ENCODE measurements at regions not wholly inside any gene's neighbourhood (a gene's known extent, or its start where the extent isn't known, plus 50 kb on each side); places are given as distances from the start of the nearest gene placed in this dataset.

DNA sequence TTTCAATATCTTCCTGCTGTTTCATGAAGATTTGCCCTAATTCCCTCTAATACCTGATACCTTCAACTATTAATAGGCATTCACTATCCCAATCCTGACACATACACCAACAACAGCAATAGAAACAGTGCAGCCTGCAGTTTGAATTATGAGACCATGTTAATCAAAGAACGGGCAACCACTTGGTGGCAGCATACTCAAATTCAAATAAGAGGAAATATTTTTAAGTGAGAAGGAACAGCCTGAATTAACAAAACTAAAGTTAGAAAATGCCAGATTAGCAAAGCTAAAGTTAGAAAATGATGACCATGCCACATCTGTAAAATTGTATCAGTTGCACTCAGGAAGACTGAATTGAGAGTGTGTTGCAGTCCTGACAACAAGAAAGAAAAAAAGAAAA lies 204.9 kb downstream of the SMARCA1 start:
- TF ChIP-seq, protein P1, sequence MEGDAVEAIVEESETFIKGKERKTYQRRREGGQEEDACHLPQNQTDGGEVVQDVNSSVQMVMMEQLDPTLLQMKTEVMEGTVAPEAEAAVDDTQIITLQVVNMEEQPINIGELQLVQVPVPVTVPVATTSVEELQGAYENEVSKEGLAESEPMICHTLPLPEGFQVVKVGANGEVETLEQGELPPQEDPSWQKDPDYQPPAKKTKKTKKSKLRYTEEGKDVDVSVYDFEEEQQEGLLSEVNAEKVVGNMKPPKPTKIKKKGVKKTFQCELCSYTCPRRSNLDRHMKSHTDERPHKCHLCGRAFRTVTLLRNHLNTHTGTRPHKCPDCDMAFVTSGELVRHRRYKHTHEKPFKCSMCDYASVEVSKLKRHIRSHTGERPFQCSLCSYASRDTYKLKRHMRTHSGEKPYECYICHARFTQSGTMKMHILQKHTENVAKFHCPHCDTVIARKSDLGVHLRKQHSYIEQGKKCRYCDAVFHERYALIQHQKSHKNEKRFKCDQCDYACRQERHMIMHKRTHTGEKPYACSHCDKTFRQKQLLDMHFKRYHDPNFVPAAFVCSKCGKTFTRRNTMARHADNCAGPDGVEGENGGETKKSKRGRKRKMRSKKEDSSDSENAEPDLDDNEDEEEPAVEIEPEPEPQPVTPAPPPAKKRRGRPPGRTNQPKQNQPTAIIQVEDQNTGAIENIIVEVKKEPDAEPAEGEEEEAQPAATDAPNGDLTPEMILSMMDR (conservative IDR thresholded peaks at IDR 0.05 in 1 of 2, IDR thresholded peaks at IDR 0.05 in 1 of 2; ENCODE audit: extremely low read depth in 1 of 2, insufficient read depth in 1 of 2, low read depth in 1 of 2, low read length in 2 of 2): peak; percentile 29 to 37
- TF ChIP-seq EZH2 (IDR thresholded peaks at IDR 0.05; ENCODE audit: borderline replicate concordance, low read length): no peak
